ENCODE measurements at regions not wholly inside any gene's neighbourhood (a gene's known extent, or its start where the extent isn't known, plus 50 kb on each side); places are given as distances from the start of the nearest gene placed in this dataset.
"Not testable (repeated sequence)": the region's sequence is repeated elsewhere in the genome, so short reads cannot be mapped to it uniquely, and the experiment has no call there.

DNA sequence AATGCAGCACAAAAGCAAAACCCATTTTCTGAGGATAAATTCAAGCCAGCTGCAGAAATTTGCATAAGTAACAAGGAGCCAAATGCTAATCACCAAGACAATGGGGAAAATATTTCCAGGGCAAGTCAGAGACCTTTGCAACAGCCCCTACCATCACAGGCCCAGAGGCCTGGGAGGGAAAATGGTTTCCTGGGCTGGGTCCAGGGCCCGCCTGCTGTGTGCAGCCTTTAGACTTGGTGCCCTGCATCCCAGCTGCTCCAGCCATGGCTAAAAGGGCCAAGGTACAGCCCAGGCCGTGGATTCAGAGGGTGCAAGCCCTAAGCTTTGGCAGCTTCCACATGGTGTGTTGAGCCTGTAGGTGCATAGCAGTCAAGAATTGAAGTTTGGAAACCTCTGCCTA is 309.5 kb upstream of the SGCG start:
- no peak for DNase-seq

GRCh38 chr13:22874839-22875238 is 305.9 kb upstream of the SGCG start:
- DNase-seq, result no peak

DNA sequence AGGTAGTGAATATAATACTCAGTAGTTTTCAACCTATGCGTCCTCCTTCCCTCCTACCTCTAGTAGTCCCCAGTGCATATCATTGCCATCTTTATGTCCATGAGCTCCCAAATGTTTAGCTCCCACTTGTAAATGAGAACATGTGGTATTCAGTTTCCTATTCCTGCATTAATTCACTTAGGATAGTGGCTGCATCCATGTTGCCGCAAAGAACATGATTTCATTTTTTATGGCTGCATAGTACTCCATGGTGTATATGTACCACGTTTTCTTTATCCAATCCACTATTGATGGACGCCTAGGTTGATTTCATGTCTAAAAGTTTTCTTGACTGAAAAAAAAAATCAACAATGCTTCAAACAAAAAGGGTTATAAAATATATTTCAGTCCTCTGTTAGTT is 303.4 kb upstream of the SGCG start:
- DNase-seq, result no peak

DNA sequence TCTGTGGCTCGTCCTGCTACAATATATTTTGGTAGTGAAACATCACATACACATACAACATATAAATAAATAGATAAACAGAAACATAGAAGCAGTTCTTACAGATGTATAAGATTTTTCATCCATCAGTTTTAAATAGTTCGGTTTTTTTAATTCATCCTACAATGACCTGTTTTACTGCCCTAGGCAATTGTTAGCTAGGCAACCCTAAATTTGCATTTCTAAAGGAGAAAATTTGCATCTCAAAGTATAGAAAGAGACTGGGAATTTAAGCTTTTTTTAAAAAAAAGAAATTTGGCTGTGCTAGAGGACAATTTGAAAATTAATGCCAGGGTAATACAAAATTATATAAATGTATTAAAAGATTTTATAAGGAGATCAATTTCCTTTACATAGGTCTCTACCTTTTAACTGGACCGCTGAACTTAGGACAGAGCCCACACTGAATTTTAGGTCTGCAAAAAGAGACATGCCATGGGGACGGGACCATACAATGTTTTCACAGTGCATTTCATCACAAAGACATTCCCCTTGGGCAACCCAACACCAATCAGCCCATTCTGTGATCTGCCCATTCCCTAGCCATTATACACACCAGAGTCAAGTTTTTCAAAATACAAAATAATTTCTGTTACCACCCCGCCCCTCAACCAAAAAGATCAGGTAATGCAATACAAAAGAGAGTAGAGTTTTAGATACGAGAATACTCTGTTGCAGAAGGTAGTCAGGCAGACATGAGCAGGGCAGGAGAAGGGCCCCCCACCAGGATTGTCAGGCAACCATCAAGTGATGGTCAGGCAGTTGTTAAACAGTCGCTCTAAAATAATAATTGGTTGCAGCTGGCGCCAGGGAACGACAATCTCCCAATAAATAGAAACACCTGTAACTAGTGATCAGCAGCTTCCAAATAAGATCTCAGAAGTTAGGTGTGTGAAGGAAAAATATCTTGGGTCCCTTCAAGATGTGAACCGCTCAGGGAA is 299.7 kb upstream of the SGCG start:
- DNase-seq, result no peak

GRCh38 chr13:22881721-22882608 is 298.8 kb upstream of the SGCG start:
- not testable (repeated sequence) for DNase-seq

GRCh38 chr13:22883262-22883840 is 297.4 kb upstream of the SGCG start:
- no peak for DNase-seq

GRCh38 chr13:22883956-22884355 is 296.8 kb upstream of the SGCG start:
- no peak for DNase-seq

DNA sequence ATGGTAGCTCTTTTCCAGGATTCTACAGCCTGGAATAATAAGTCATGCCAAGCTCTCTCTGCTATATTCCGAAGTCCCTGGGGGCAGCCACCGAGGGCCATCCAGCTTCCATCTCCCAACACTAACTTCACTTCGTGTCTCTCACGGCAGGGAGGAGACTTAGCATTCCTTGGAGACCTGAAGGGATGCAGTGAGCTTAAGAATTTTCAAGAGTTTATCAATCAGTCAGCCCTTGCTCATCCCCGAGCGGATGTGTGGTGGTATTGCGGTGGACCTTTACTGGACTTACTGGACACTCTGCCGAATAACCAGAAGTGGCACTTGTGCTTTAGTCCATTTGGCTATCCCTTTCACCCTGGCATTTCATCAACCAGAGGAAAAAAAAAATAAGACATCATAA is 294.7 kb upstream of the SGCG start:
- not testable (repeated sequence) for DNase-seq

- not testable (repeated sequence) for DNase-seq
Measured at GRCh38 chr13:22889376-22889775, 291.4 kb upstream of the SGCG start.

GRCh38 chr13:22893204-22893603 is 287.6 kb upstream of the SGCG start:
- DNase-seq, result no peak

DNA sequence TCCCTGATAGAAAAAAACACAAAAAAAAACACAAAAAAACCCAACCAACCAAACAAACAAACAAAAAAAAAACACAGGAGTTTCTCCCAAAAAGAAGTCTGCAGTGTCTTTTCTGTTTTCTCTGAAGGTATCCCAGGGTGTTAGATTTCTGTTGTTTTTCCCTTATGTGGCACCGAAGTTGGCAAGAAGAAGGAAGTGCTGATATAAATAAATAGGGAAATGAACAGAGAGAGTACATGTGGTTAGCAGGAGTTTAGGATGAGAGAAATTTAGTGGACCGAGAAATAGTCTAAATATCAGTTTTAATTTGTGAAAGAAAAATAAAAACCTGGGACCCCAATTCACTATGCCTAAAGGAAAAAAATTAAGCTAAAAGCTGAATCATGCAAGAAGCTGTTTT is 287.0 kb upstream of the SGCG start:
- no peak for DNase-seq

DNA sequence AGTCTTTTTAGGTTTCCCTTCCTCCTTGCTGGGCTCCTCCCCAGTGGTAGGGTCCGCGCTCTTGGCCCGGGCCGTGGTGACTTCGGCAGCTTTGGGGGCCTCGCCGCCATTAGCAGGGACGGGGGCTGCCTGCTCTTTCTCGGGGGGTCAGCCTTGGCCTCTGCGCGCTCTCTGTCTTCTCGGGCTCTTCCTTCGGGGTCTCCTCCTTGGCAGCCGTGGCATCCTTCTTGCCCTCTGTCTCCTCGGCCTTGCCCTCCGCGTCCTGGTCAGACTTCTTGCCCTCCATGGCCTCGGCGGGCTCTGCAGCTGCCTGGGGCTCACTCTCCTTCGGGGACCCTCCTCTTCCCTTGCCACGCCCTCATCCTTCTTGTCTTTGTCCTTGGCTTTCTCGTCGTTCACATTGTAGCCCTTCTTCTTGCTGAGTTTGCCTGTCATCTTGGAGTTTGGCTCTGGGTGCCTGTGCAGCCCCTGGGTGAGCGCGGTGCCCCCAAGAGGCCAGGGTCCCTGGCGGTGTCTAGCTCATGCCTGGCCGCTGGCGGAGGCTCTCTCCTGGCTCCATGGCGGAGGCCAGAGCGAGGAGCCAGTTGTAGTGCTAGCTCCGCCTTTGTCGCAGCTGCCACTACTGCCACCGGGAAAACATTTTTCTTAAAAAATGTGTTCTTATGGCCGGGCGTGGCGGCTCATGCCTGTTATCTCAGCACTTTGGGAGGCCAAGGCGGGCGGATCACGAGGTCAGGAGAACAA is 283.0 kb upstream of the SGCG start:
- DNase-seq, result no peak

DNA sequence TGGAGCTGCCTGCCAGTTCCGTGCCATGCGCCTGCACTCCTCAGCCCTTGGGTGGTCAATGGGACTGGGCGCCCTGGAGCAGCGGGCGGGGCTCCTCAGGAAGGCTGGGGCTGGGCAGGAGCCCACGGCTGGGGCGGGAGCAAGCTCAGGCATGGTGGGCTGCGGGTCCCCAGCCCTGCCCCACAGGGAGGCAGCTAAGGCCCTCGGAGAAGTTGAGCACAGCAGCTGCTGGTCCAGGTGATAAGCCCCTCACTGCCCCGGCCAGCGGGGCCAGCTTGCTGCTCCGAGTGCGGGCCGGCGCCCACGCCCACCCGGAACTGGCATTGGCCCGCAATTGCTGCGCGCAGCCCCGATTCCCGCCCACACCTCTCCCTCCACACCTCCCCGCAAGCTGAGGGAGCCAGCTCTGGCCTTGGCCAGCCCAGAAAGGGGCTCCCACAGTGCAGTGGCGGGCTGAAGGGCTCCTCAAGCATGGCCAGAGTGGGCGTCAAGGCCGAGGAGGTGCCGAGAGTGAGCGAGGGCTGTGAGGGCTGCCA is 280.3 kb upstream of the SGCG start:
- not testable (repeated sequence) for DNase-seq

DNA sequence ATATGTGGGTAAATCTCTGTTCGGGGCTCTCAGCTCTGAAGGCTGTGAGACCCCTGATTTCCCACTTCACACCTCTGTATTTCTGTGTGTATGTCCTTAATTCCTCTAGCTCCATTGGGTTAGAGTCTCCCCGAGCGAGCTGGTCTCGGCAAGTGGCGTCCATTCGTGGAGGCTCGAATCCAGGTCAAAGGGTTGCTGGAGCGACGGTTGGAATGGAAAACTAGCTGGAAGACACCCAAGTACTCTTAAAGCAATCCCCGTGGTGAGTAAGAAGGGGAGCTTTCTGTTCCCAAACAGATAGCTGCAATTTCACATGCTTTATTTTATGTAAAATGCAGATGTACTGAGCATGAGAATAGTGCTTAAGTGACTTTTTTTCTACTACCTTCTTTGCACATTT is 277.5 kb upstream of the SGCG start:
- no peak for DNase-seq

DNA sequence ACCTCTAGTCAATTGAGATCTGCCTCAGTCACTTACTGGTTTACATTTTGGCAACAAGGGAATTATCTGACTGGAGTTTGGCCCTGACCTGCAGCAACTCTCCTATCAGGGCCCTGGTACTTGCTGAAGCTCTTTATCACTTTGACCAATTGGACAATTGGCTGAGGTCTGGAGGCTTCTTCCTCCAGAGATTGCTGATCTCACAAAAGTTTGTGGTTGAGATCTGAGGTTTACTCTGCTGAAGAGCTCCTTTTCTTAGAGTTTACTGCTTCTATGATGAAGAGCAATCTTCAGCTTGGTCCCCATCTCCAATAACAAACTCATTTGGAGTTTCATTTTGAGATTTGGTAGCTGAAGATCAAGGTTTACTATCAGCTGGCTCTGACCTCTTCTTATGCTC is 276.9 kb upstream of the SGCG start:
- no peak for DNase-seq

GRCh38 chr13:22915442-22916082 is 265.2 kb upstream of the SGCG start:
- DNase-seq, result no peak

GRCh38 chr13:22916276-22916675 is 264.5 kb upstream of the SGCG start:
- DNase-seq, result not testable (repeated sequence)

DNA sequence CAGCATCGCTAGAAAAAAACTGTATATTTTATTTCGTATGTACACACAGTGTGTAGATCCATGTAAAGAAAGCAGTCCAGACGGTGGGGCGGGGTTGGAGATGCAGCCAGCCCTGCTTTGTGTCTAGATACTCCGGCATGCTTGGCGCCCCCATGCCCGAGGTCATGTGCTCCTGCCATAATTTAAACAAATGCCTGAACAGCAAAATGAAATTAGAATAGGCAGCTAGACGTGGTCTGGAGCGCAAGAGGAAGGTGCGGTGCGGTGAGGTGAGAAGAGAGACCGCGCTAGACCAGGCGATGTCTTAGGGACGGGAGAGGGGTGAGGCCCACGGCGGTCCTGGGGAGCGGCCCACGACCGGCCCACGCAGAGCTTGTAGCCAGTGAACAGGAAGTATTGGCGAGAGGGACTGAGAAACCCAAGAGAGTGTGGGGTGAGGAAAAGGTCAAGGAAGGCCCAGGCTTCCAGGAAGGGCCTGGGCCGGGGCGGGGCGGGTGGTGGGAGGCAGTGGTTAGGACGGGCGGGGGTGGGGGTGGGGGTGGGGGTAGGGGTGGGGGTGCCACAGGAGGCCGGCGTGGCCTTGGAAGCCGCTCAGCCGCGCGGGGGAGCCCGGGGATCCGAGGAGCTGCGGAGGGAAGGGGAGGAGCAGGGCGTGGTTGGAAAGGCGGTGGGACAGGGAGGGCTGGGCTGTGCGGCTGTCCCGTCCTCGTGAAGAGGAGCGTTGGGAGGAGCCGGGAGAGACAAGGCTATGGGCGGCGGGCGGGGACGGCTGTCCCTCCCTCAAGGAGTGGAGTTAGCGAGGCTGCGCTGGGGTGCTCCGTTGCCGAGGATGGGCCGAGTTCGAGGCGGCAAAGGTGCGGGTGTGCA is 254.7 kb upstream of the SGCG start:
- no peak for DNase-seq

DNA sequence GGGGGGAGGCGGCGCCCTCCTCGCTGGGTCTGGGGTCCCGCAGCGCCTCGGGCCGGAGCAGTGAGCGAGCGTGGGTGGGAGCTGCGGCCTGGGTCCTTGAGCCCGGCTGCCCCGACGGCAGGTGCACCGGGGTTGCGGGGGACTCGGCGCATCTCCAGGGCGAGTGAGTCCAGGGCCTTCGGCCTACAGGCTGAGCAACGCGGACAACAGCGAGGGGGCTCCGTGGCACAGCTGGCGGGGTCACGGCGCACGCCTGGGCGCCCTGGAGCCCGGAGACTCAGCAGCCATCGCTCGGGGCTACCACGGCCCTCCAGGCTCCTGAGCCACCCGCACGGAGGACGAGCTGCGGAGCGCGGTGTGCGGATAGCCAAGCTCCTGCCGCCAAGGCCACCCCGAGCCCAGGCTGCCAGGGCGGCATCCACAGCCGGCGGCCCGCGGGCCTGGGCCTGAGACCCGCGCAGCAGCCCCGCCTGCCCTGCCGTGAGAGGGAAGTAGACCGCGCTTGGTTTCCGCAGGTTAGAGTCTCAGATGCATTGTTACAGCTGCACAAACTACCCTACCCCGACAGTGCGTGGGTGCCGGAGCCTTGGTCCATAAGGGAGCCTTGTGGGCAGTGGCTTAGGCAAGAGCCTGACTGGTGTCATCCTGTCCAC is 253.9 kb upstream of the SGCG start:
- no peak for DNase-seq

DNA sequence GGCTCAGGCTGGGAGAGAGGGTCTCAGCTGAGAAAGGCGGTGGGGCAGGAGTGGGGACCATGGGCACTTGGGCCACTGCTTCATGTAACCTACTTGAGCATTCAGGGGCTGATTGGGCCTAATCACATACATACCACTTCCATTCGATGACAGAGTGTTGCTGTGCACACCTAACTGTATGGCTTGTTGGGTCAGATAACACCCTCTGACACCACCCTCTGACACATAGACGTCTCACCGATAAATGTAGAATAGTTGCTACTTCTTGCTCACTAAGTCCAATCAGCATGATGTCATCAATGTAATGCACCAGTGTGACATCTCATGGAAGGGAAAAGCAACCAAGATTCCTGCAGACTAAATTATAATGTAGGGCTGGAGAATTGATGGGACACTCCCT is 252.9 kb upstream of the SGCG start:
- not testable (repeated sequence) for DNase-seq

Measured in activated CD8-positive, alpha-beta memory T cell treated with anti-CD3 and anti-CD28 coated beads for 24 hours (primary cell).